ENCODE measurements at regions not wholly inside any gene's neighbourhood (a gene's known extent, or its start where the extent isn't known, plus 50 kb on each side); places are given as distances from the start of the nearest gene placed in this dataset.

DNA sequence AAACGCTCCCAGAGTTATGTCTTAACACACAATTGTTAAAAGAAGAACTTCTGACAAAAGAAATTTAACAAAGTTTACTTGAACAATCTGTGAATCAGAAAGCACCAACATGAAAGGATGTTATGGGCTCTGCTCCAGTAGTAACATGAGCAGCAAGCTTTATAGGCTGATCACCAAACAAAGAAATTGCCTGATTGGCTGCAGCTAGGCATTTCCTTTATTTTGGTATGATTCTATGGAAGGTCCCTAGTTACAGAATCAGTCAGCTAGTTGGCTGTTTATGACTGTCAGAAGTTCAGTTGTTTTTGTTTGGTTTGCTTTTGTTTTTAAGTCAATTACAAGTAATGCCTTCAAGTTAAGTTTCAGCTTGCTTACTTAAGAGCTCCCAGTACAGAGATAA lies 102.4 kb upstream of the SMC2 start:
- TF ChIP-seq, protein P1, sequence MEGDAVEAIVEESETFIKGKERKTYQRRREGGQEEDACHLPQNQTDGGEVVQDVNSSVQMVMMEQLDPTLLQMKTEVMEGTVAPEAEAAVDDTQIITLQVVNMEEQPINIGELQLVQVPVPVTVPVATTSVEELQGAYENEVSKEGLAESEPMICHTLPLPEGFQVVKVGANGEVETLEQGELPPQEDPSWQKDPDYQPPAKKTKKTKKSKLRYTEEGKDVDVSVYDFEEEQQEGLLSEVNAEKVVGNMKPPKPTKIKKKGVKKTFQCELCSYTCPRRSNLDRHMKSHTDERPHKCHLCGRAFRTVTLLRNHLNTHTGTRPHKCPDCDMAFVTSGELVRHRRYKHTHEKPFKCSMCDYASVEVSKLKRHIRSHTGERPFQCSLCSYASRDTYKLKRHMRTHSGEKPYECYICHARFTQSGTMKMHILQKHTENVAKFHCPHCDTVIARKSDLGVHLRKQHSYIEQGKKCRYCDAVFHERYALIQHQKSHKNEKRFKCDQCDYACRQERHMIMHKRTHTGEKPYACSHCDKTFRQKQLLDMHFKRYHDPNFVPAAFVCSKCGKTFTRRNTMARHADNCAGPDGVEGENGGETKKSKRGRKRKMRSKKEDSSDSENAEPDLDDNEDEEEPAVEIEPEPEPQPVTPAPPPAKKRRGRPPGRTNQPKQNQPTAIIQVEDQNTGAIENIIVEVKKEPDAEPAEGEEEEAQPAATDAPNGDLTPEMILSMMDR (IDR thresholded peaks at IDR 0.05) = no peak
- TF ChIP-seq POLR2AphosphoS5 (IDR thresholded peaks at IDR 0.05) = no peak

All from transverse colon (tissue), 4 donors.